ENCODE measurements at regions not wholly inside any gene's neighbourhood (a gene's known extent, or its start where the extent isn't known, plus 50 kb on each side); places are given as distances from the start of the nearest gene placed in this dataset.

DNA sequence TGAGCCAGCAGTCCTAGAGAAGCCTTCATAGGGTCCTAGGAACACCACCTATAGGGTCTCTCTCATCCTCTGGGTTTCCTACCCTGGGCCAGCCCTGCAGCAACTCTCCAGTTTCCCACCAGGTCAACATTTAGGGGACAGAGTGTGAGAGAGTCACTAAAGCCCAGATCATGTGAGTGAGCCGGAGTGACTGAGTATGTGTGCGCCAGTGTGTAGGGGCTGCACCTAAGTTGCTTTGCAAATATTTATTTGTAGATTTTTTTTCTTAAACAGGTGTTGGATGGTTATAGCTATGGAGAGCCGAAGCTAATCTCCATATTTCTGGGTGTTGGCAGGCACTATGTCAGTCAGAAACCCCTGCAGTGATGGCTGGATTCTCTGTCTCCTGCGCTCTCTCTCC, 232.5 kb upstream of the NCAM1 start:
- DNase-seq (ENCODE audit: low read depth): no peak

DNA sequence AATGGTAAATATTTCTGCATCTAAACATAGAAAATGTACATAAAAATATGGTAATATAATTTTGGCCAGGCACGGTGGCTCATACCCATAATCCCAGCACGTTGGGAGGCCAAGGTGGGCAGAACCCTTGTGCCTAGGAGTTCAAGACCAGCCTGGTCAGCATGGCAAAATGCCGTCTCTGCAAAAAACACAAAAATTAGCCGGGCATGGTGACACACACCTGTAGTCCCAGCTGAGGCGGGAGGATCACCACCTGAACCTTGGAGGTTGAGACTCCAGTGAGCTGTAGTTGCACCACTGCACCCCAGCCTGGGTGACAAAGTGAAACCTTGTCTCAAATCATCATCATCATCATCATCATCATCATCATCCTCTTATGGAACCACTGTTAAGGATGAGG, 230.6 kb upstream of the NCAM1 start:
- no peak overlapping the region for H3K4me3 ChIP-seq (ENCODE audit: low read depth, low read length)
- no peaks in the 10 kb centered on the region for H3K27me3 ChIP-seq (ENCODE audit: control insufficient read depth, insufficient read depth, low read length)
- DNase-seq (ENCODE audit: low read depth): no peak
- TF ChIP-seq CTCF (IDR thresholded peaks at IDR 0.05; ENCODE audit: insufficient read depth, low read length, poor library complexity, severe bottlenecking): no peak
- no peaks in the 10 kb centered on the region for H3K36me3 ChIP-seq (ENCODE audit: control insufficient read depth, insufficient read depth, low read length)

More for the DNA sequence above, 232.5 kb upstream of the NCAM1 start:
- no peaks in the 10 kb centered on the region for H3K27me3 ChIP-seq (ENCODE audit: control insufficient read depth, insufficient read depth, low read length)
- H3K36me3 ChIP-seq (ENCODE audit: control insufficient read depth, insufficient read depth, low read length): no peaks in the 10 kb centered on the region
- no peak overlapping the region for H3K4me3 ChIP-seq (ENCODE audit: low read depth, low read length)
- TF ChIP-seq CTCF (IDR thresholded peaks at IDR 0.05; ENCODE audit: insufficient read depth, low read length, poor library complexity, severe bottlenecking): no peak

- no peak for TF ChIP-seq CTCF (IDR thresholded peaks at IDR 0.05; ENCODE audit: insufficient read depth, low read length, poor library complexity, severe bottlenecking)
- Histone ChIP-seq H3K27me3 (ENCODE audit: control insufficient read depth, insufficient read depth, low read length) (no peaks in the 10 kb centered on the region), H3K36me3 (ENCODE audit: control insufficient read depth, insufficient read depth, low read length) (no peaks in the 10 kb centered on the region)
These were observed 229.7 kb upstream of the NCAM1 start for GRCh38 chr11:112731538-112731937.

GRCh38 chr11:112732031-112732430, 229.2 kb upstream of the NCAM1 start:
- H3K4me3 ChIP-seq (ENCODE audit: low read depth, low read length): no peak overlapping the region
- no peak for DNase-seq (ENCODE audit: low read depth)
- no peak for TF ChIP-seq CTCF (IDR thresholded peaks at IDR 0.05; ENCODE audit: insufficient read depth, low read length, poor library complexity, severe bottlenecking)
- no peaks in the 10 kb centered on the region for H3K36me3 ChIP-seq (ENCODE audit: control insufficient read depth, insufficient read depth, low read length)
- no peaks in the 10 kb centered on the region for H3K27me3 ChIP-seq (ENCODE audit: control insufficient read depth, insufficient read depth, low read length)

More at GRCh38 chr11:112731538-112731937, 229.7 kb upstream of the NCAM1 start:
- no peak overlapping the region for H3K4me3 ChIP-seq (ENCODE audit: low read depth, low read length)
- DNase-seq (ENCODE audit: low read depth): no peak

- no peak for TF ChIP-seq CTCF (IDR thresholded peaks at IDR 0.05; ENCODE audit: insufficient read depth, low read length, poor library complexity, severe bottlenecking)
- H3K4me3 ChIP-seq (ENCODE audit: low read depth, low read length): no peak overlapping the region
- no peaks in the 10 kb centered on the region for H3K36me3 ChIP-seq (ENCODE audit: control insufficient read depth, insufficient read depth, low read length)
- H3K27me3 ChIP-seq (ENCODE audit: control insufficient read depth, insufficient read depth, low read length): no peaks in the 10 kb centered on the region
- no peak for DNase-seq (ENCODE audit: low read depth)
These were observed 227.0 kb upstream of the NCAM1 start for GRCh38 chr11:112734207-112734606.

DNA sequence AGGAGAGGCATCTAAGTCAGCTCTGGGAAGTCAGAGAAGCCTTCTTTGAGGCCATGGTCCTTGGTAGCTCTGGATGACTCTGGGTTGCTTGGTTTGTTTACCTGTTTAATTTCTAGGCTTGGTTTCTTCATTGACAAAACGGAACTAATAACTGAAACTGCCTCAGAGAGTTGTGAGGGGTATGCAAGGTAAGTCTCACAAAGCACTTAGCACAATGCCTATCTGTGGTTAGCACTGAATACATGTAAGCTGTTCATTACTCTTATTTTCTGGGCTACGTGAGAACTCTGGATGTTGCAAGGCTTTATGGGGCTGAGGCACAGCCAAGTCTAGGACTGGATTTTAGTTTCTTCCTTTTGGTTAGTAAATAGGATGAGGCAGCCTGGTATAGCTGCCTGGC, 225.8 kb upstream of the NCAM1 start:
- Histone ChIP-seq H3K27me3 (ENCODE audit: control insufficient read depth, insufficient read depth, low read length) (no peaks in the 10 kb centered on the region), H3K36me3 (ENCODE audit: control insufficient read depth, insufficient read depth, low read length) (no peaks in the 10 kb centered on the region), H3K4me3 (ENCODE audit: low read depth, low read length) (no peak overlapping the region)
- TF ChIP-seq CTCF (IDR thresholded peaks at IDR 0.05; ENCODE audit: insufficient read depth, low read length, poor library complexity, severe bottlenecking): no peak
- DNase-seq (ENCODE audit: low read depth): no peak
